IgD-negative memory B cell (primary cell): ENCODE measurements at regions not wholly inside any gene's neighbourhood (a gene's known extent, or its start where the extent isn't known, plus 50 kb on each side); places are given as distances from the start of the nearest gene placed in this dataset.
"Not testable (repeated sequence)": the region's sequence is repeated elsewhere in the genome, so short reads cannot be mapped to it uniquely, and the experiment has no call there.

Experiments
- H3K27ac Mint-ChIP-seq, 3 donors: one replicate each; pipeline ENCODE4 v1.8.0; 2020 to 2022; ENCODE audit warnings: mild to moderate bottlenecking in 3 of 3, mixed read lengths in 3 of 3, moderate library complexity in 1 of 3
- H3K27me3 Mint-ChIP-seq: one replicate; pipeline ENCODE4 v1.8.0; 2021; ENCODE audit warnings: mixed read lengths
- H3K36me3 Mint-ChIP-seq: one replicate; pipeline ENCODE4 v1.8.0; 2020; ENCODE audit warnings: mild to moderate bottlenecking, mixed read lengths
- H3K4me1 Mint-ChIP-seq, 3 donors: one replicate each; pipeline ENCODE4 v1.8.0; 2020 to 2022; ENCODE audit warnings: mixed read lengths in 3 of 3, mild to moderate bottlenecking in 1 of 3
- H3K4me3 Mint-ChIP-seq, 4 donors: one replicate each; pipeline ENCODE4 v1.8.0; 2020 to 2022; ENCODE audit warnings: mild to moderate bottlenecking in 4 of 4, mixed read lengths in 4 of 4, moderate library complexity in 3 of 4
- H3K9me3 Mint-ChIP-seq, 3 donors: one replicate each; pipeline ENCODE4 v1.8.0; 2020 to 2021; ENCODE audit warnings: mixed read lengths in 3 of 3, mild to moderate bottlenecking in 1 of 3

- Mint-ChIP-seq H3K4me1 (peaks cover 0 to 6% (median 1%) of the 10 kb centered on the region in 3 donors), H3K9me3 (peaks cover 0 to 3% (median 2%) of the 10 kb centered on the region in 3 donors), H3K27ac (no peak overlapping the region), H3K4me3 (no peak overlapping the region), H3K27me3 (peaks cover 19% of the 10 kb centered on the region), H3K36me3 (no peaks in the 10 kb centered on the region)
These were observed 277.6 kb downstream of the ADGRD1 start for GRCh38 chr12:131231032-131231980.

DNA sequence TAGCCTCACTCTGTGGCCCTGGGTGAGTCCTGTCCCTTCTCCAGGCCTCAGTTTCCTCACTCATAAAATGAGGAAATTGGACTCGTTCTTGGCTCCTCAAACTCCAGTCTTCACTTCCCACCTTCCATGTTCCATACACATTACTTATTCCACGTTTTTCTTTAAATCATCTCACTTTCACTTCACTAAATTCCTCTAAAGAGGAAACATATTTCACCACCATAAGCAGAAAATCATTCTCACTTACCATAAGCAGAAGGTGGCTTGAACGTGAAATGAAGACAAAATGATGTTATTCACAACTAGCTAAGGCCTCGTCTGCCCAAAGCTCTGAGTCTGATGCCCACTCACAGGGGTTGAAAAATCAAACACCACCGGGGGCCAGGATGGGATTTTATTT is 278.3 kb downstream of the ADGRD1 start:
- H3K9me3 Mint-ChIP-seq: peaks cover 0 to 3% (median 2%) of the 10 kb centered on the region in 3 donors
- peaks cover 0 to 6% (median 1%) of the 10 kb centered on the region in 3 donors for H3K4me1 Mint-ChIP-seq
- peak overlapping the region in 2 of 4 donors; percentile 3 to 17 for H3K4me3 Mint-ChIP-seq
- no peaks in the 10 kb centered on the region for H3K36me3 Mint-ChIP-seq
- no peak overlapping the region for H3K27ac Mint-ChIP-seq
- peaks cover 19% of the 10 kb centered on the region for H3K27me3 Mint-ChIP-seq

GRCh38 chr12:131232872-131233271 is 279.2 kb downstream of the ADGRD1 start:
- H3K27ac Mint-ChIP-seq, H3K4me3 Mint-ChIP-seq, H3K4me1 Mint-ChIP-seq: not testable (repeated sequence)

GRCh38 chr12:131233850-131234789 is 280.4 kb downstream of the ADGRD1 start:
- not testable (repeated sequence) for H3K4me1 Mint-ChIP-seq
- H3K27me3 Mint-ChIP-seq: peaks cover 19% of the 10 kb centered on the region

More at GRCh38 chr12:131232872-131233271, 279.2 kb downstream of the ADGRD1 start:
- H3K9me3 Mint-ChIP-seq, H3K36me3 Mint-ChIP-seq: not testable (repeated sequence)
- peaks cover 19% of the 10 kb centered on the region for H3K27me3 Mint-ChIP-seq

GRCh38 chr12:131234841-131235271 is 281.1 kb downstream of the ADGRD1 start:
- not testable (repeated sequence) for H3K4me3 Mint-ChIP-seq, H3K9me3 Mint-ChIP-seq, H3K4me1 Mint-ChIP-seq, H3K36me3 Mint-ChIP-seq, H3K27ac Mint-ChIP-seq
- peaks cover 15% of the 10 kb centered on the region for H3K27me3 Mint-ChIP-seq

More at GRCh38 chr12:131233850-131234789, 280.4 kb downstream of the ADGRD1 start:
- not testable (repeated sequence) for H3K4me3 Mint-ChIP-seq, H3K27ac Mint-ChIP-seq, H3K36me3 Mint-ChIP-seq, H3K9me3 Mint-ChIP-seq

DNA sequence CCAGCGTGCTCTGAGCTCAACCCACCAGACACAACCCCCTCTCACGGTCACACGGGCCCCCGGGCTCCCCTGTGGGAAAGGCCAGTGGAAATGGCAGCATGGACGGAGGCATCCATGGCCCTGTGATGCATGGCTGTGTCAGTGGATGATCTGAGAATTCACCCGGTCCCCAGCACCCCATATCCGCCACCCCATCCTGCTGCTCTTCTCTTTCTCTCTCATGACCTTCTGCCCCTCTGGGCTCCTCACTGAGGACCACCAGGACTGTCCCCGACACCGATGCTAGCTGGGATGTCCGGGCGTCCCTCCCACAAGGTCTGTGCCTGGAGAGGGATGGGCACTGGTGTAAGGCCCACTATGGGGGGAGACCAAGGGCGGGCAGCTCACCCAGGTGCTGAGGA is 282.2 kb downstream of the ADGRD1 start:
- Mint-ChIP-seq H3K27me3 (peaks cover 5% of the 10 kb centered on the region), H3K4me3 (no peak overlapping the region)

DNA sequence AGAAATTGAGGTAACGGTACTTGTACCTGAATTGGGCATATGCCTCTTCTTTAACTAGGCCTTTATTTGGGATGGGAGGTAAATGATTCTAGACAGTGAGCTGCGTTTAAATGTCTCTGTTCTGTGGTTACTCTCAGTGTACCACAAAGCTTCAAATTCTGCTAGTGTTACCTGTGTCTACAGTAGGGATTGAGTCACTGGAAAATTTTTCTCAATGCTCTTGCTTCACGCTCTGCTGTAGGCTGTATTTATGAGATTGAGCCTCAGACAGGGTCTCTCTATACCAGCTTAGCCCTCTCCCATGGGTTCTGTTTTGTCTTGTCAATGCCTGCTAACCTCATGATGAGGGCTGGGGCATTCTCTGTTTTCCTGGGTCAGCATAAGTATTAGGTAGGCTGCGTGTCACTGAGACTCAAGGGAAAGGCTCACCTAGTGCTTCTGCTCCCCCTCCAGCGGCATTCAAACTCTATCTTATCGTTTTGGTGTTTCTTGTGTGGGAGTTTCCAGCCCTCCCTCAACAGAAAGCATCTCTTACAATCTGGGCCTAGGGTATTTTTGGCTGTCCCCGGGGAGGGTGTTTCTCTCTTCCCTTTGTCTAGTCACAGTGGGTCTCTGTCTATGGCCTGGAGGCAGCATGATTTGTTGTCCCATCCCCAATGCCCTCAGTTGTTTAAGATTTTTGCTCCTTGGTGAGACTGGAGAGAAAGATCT is 285.8 kb downstream of the ADGRD1 start:
- Mint-ChIP-seq H3K4me3 (no peak overlapping the region), H3K9me3 (peaks cover 0 to 4% (median 0%) of the 10 kb centered on the region in 3 donors), H3K36me3 (no peaks in the 10 kb centered on the region), H3K27ac (no peak overlapping the region), H3K27me3 (no peaks in the 10 kb centered on the region), H3K4me1 (no peaks in the 10 kb centered on the region)

More for the DNA sequence above, 282.2 kb downstream of the ADGRD1 start:
- no peak overlapping the region for H3K27ac Mint-ChIP-seq
- H3K4me1 Mint-ChIP-seq: peaks cover 0 to 6% (median 1%) of the 10 kb centered on the region in 3 donors
- H3K9me3 Mint-ChIP-seq: peaks cover 0 to 3% (median 2%) of the 10 kb centered on the region in 3 donors
- H3K36me3 Mint-ChIP-seq: no peaks in the 10 kb centered on the region

- H3K9me3 Mint-ChIP-seq: peaks cover 0 to 4% (median 0%) of the 10 kb centered on the region in 3 donors
- H3K27ac Mint-ChIP-seq: no peak overlapping the region
- peaks cover 2% of the 10 kb centered on the region for H3K27me3 Mint-ChIP-seq
- no peak overlapping the region for H3K4me3 Mint-ChIP-seq
- no peaks in the 10 kb centered on the region for H3K36me3 Mint-ChIP-seq
- no peaks in the 10 kb centered on the region for H3K4me1 Mint-ChIP-seq
These were observed 287.8 kb downstream of the ADGRD1 start for GRCh38 chr12:131241517-131241916.

DNA sequence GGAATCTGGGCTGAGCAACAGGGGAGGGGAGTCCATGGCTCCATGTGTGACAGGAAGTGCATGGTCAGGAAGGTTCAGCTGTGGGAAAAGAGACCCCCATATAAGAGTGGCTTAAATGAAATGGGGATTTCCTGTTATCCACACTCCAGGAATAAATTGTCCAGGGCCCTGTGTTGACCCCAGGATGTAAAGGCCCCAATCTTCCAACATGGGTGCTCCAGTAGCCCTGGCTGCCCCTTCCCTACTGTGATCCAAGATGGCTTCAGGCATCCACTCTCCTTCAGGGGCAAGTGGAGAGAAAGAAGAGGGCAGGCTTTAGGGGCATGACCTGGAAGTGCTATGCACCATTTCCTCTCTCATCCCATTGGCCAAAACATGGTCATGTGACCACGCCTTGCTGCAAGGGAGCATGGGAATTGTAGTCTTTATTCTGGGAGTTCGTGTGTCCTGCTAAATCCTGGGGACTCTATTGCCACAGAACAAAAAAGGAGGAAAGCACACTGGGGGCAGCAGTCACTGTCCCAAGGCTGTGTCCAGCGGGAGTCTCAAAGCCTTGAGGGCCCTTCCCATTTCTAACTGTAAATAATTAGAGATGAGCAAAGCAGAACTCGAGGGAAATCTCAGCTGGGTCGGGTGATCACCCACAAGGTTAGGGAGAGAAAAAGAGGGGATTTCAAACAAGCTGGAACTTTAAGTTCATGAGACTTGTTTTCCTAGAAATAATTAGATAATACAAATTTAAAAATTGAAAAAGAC is 289.2 kb downstream of the ADGRD1 start:
- H3K4me1 Mint-ChIP-seq: no peaks in the 10 kb centered on the region
- H3K4me3 Mint-ChIP-seq: no peak overlapping the region
- H3K27me3 Mint-ChIP-seq: peaks cover 2% of the 10 kb centered on the region
- H3K36me3 Mint-ChIP-seq: no peaks in the 10 kb centered on the region
- H3K9me3 Mint-ChIP-seq: peaks cover 0 to 4% (median 0%) of the 10 kb centered on the region in 3 donors
- H3K27ac Mint-ChIP-seq: no peak overlapping the region

- H3K4me3 Mint-ChIP-seq, H3K4me1 Mint-ChIP-seq, H3K27ac Mint-ChIP-seq, H3K27me3 Mint-ChIP-seq, H3K9me3 Mint-ChIP-seq, H3K36me3 Mint-ChIP-seq: not testable (repeated sequence)
These were observed 290.5 kb downstream of the ADGRD1 start for GRCh38 chr12:131244157-131244688.

GRCh38 chr12:131245161-131245560 is 291.5 kb downstream of the ADGRD1 start:
- not testable (repeated sequence) for H3K4me3 Mint-ChIP-seq

GRCh38 chr12:131245564-131246355 is 292.1 kb downstream of the ADGRD1 start:
- Mint-ChIP-seq H3K4me3 (no peak overlapping the region), H3K9me3 (peaks cover 0 to 4% (median 0%) of the 10 kb centered on the region in 3 donors), H3K27ac (peak overlapping the region in 1 of 3 donors; percentile 39), H3K36me3 (no peaks in the 10 kb centered on the region), H3K27me3 (peaks cover 5% of the 10 kb centered on the region), H3K4me1 (no peaks in the 10 kb centered on the region)

More at GRCh38 chr12:131245161-131245560, 291.5 kb downstream of the ADGRD1 start:
- H3K36me3 Mint-ChIP-seq, H3K4me1 Mint-ChIP-seq, H3K9me3 Mint-ChIP-seq, H3K27me3 Mint-ChIP-seq: not testable (repeated sequence)
- peak overlapping the region in 1 of 3 donors; percentile 39 for H3K27ac Mint-ChIP-seq

DNA sequence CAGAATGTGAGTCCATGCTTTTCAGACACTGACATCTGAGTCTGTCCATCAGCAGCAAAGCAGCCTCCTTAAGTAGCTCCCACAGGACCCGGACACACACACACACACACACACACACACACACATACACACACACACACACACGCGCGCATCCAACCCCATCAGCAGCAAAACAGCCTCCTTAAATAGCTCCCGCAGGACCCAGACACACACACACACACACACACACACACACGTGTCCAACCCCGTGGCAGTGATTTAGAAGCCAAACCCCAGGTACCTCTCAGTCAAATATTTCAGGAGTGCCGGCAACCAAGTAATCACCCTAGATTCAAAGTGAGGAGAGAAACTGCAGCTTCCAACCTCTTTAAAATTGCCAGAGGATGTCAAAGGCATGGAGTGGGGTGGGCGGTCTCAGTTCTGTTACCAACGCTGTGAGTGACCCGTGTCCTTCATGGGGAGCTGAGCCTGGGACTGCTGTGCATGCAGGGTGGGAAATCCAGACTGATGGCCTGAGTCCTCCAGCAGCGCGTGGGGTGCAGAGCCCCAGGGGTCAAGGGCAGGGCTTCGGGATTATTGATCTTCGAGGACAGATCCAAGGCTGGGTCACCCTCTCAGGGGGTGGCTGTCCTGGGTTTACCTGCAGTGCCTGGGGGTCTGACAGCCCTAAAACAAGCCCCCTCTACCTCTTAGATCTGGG is 293.5 kb downstream of the ADGRD1 start:
- H3K36me3 Mint-ChIP-seq, H3K27ac Mint-ChIP-seq, H3K9me3 Mint-ChIP-seq: not testable (repeated sequence)

More for the DNA sequence above, 293.5 kb downstream of the ADGRD1 start:
- H3K27me3 Mint-ChIP-seq, H3K4me1 Mint-ChIP-seq, H3K4me3 Mint-ChIP-seq: not testable (repeated sequence)
